ENCODE measurements at regions not wholly inside any gene's neighbourhood (a gene's known extent, or its start where the extent isn't known, plus 50 kb on each side); places are given as distances from the start of the nearest gene placed in this dataset.

DNA sequence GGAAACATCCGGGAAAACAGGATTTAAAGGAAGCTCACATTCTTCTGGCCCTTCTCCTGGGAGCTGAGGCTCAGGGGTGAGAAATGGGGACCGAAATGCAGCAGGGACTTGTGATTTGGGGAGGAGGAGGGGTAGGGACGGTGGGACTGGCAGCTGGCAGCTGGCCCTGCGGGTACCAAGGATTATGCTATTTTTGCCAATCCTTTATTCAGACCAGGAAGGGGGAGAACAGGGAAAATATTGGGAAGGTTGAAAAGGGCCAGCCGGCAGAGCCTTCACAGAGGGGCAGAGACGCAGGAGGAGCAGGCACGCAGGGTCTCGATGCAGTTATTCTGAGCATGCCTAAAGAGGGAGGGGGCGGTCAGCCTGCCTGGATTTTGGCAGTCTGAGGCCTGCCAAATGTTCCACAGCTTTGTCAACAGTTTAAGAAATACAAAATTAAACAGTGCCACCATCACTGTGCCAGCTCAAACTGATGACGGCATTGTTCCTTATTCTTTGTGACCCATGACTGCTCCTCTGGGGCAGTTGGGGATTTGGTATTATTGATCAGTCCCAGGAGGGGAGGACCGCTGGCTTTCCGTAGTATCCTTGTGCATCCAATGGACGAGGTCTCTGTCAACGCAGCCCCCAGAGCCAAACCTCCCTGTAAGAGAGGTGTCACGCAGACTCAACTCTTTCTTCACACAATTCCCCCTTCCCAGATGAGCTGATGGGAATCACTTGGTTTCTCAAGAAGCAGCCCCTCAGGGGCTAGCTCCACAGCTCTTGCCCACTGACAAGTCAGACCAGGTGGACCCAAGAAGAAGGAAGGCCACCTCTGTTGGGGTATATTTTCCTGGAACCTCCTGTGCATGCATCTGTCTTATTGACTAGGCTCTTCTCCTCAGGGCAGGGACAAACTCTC lies 553.3 kb downstream of the BNC2 start:
- no peak for TF ChIP-seq ZNF263 (CRISPR knock-in tag; IDR thresholded peaks at IDR 0.05; ENCODE audit: borderline replicate concordance)
- no peak for TF ChIP-seq DACH1 (IDR thresholded peaks at IDR 0.05; ENCODE audit: partially characterized antibody)
- TF ChIP-seq NCOA6 (IDR thresholded peaks at IDR 0.05): no peak
- no peak for TF ChIP-seq ETV5 (CRISPR knock-in tag; IDR thresholded peaks at IDR 0.05; ENCODE audit: low read depth)
- TF ChIP-seq RAD21 (CRISPR knock-in tag; conservative IDR thresholded peaks at IDR 0.05 in 1 of 2, IDR thresholded peaks at IDR 0.05 in 1 of 2): no peak
- TF ChIP-seq, protein P1, sequence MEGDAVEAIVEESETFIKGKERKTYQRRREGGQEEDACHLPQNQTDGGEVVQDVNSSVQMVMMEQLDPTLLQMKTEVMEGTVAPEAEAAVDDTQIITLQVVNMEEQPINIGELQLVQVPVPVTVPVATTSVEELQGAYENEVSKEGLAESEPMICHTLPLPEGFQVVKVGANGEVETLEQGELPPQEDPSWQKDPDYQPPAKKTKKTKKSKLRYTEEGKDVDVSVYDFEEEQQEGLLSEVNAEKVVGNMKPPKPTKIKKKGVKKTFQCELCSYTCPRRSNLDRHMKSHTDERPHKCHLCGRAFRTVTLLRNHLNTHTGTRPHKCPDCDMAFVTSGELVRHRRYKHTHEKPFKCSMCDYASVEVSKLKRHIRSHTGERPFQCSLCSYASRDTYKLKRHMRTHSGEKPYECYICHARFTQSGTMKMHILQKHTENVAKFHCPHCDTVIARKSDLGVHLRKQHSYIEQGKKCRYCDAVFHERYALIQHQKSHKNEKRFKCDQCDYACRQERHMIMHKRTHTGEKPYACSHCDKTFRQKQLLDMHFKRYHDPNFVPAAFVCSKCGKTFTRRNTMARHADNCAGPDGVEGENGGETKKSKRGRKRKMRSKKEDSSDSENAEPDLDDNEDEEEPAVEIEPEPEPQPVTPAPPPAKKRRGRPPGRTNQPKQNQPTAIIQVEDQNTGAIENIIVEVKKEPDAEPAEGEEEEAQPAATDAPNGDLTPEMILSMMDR (IDR thresholded peaks at IDR 0.05 in 2 of 3, conservative IDR thresholded peaks at IDR 0.05 in 1 of 3; ENCODE audit: insufficient read depth in 2 of 3, low read depth in 1 of 3, low read length in 3 of 3): no peak
- TF ChIP-seq, protein P2, sequence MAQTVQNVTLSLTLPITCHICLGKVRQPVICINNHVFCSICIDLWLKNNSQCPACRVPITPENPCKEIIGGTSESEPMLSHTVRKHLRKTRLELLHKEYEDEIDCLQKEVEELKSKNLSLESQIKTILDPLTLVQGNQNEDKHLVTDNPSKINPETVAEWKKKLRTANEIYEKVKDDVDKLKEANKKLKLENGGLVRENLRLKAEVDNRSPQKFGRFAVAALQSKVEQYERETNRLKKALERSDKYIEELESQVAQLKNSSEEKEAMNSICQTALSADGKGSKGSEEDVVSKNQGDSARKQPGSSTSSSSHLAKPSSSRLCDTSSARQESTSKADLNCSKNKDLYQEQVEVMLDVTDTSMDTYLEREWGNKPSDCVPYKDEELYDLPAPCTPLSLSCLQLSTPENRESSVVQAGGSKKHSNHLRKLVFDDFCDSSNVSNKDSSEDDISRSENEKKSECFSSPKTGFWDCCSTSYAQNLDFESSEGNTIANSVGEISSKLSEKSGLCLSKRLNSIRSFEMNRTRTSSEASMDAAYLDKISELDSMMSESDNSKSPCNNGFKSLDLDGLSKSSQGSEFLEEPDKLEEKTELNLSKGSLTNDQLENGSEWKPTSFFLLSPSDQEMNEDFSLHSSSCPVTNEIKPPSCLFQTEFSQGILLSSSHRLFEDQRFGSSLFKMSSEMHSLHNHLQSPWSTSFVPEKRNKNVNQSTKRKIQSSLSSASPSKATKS (CRISPR knock-in tag; IDR thresholded peaks at IDR 0.05): no peak
- TF ChIP-seq PHF20 (IDR thresholded peaks at IDR 0.05; ENCODE audit: partially characterized antibody): no peak

Data from K562 (cell line).